Fibroblast of lung (primary cell): ENCODE measurements at regions not wholly inside any gene's neighbourhood (a gene's known extent, or its start where the extent isn't known, plus 50 kb on each side); places are given as distances from the start of the nearest gene placed in this dataset.

Experiments
- EZH2 ChIP-seq: IDR thresholded peaks from 2 replicates; pipeline ENCODE4 v1.5.1; 2012; ENCODE audit warnings: low read length, control low read depth, mild to moderate bottlenecking; ENCODE audit errors: missing control alignments
- TF ChIP-seq, protein P1 (sequence below), 2 donors: IDR thresholded peaks in 1 of 2; conservative IDR thresholded peaks in 1 of 2; 1 replicate in 1 of 2; 2 replicates in 1 of 2; pipeline ENCODE4 v1.5.1; 2011 to 2012; ENCODE audit warnings: low read length in 2 of 2, control low read depth in 1 of 2, inconsistent platforms in 1 of 2, low read depth in 1 of 2, mild to moderate bottlenecking in 1 of 2

DNA sequence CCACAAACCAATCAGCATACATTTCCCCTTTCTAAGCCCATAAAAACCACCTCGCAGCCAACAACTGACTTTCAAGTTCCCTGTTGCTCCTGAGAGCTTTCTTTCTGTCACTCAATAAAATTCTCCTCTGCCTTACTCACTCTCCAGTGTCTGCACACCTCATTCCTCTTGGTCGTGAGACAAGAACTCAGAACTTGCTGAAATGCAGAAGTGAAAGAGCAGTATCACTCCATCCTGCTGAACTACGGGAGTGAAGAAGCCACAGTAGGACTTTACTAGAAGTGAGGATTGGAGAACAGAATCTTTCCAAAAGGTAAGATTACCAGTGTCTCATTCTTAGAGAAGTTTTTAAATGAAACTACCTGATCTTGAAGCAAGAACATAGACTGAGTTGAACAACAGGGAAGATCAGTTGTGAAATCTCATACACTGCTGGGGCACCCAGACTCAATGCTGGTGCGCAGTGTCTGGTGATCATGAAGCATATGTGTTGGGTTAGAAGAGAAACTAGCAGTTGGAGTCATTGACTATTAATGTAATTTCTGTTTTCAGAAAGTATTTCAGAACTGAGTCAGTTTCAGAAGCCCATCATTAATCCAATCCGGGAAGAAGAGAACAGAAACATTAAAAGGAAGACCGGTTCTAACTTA is 726.9 kb upstream of the TMPRSS15 start:
- TF ChIP-seq, protein P1, sequence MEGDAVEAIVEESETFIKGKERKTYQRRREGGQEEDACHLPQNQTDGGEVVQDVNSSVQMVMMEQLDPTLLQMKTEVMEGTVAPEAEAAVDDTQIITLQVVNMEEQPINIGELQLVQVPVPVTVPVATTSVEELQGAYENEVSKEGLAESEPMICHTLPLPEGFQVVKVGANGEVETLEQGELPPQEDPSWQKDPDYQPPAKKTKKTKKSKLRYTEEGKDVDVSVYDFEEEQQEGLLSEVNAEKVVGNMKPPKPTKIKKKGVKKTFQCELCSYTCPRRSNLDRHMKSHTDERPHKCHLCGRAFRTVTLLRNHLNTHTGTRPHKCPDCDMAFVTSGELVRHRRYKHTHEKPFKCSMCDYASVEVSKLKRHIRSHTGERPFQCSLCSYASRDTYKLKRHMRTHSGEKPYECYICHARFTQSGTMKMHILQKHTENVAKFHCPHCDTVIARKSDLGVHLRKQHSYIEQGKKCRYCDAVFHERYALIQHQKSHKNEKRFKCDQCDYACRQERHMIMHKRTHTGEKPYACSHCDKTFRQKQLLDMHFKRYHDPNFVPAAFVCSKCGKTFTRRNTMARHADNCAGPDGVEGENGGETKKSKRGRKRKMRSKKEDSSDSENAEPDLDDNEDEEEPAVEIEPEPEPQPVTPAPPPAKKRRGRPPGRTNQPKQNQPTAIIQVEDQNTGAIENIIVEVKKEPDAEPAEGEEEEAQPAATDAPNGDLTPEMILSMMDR (conservative IDR thresholded peaks at IDR 0.05 in 1 of 2, IDR thresholded peaks at IDR 0.05 in 1 of 2; ENCODE audit: low read depth in 1 of 2, low read length in 2 of 2), result no peak
- no peak for TF ChIP-seq EZH2
